ENCODE measurements at regions not wholly inside any gene's neighbourhood (a gene's known extent, or its start where the extent isn't known, plus 50 kb on each side); places are given as distances from the start of the nearest gene placed in this dataset.

DNA sequence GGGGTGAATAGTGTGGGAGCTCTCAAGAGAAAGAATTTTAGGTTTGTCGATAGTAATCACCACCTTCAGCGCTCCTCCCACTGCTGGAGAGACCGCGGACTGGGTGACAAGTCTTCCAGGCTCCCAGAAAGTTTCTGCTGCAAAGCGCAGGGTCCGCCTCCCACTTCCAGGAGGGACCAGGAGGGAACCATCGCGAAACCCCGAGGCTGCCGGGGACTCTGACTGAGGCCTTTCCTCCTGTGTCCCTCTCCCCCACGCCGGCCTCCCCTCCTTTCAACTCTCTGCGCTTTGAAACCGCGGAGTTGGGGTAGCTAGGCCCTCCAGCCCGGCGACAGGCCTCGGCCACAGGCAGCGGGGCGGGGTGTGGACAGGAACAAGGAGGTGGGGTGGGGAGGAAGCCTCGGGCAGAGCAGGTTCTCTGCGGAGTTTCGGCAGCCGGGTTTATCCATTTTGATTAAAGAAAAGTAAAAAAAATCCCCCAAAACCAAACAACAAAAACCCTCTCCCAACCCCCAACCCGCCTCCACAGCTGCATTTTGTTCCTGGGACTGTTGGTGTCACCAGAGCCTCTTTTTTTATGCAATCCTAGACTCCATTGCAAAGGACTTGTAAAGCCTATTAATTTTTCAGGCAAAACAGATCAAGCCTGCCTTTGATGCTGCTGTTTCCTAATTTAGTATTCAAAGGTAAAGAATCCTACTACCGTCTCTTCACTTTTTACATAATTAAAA, 157.2 kb downstream of the TM9SF2 start:
- H3K79me1 ChIP-seq (ENCODE audit: low read depth, low read length), result no peaks in the 10 kb centered on the region
- peak overlapping the region; percentile 92 for H2BK5ac ChIP-seq (ENCODE audit: low read depth, low read length)
- FAIRE-seq (no peak), DNase-seq (ENCODE audit: low read depth in 1 of 2, low spot score in 2 of 2) (peak in 1 of 2 experiments; percentile 78)
- POLR2A ChIA-PET (ENCODE audit: partially characterized antibody), result interaction anchor here (0.6 to 4.0 kb wide), 12 partner anchors 29 to 338 kb away, joined by 3 to 63 read pairs (median 4); no protein-coding TSS in a partner anchor
- H2AFZ ChIP-seq (ENCODE audit: low read length), result no peak overlapping the region
- peak overlapping the region; percentile 99 for H4K91ac ChIP-seq (replicated peaks; ENCODE audit: insufficient read length, low read length)
- H3K23me2 ChIP-seq (ENCODE audit: low read depth, low read length), result no peaks in the 10 kb centered on the region
- H3K9me3 ChIP-seq (ENCODE audit: insufficient read depth in 2 of 2, low read depth in 1 of 2, low read length in 1 of 2), result no peaks in the 10 kb centered on the region
- no peaks in the 10 kb centered on the region for H4K20me1 ChIP-seq (replicated peaks in 1 of 2; ENCODE audit: control insufficient read depth in 1 of 2, insufficient read depth in 2 of 2, low read length in 2 of 2)
- H3K18ac ChIP-seq (ENCODE audit: extremely low read depth, low read length), result peak overlapping the region; percentile 99
- no peak overlapping the region for H2AK5ac ChIP-seq (ENCODE audit: low read depth, low read length)
- H2BK20ac ChIP-seq (ENCODE audit: low read length), result no peak overlapping the region
- H4K8ac ChIP-seq (ENCODE audit: extremely low read depth, insufficient read depth, low read length), result peak overlapping the region; percentile 75; the same call in 1 of the 2 replicates
- peak overlapping the region in 3 of 4 experiments; percentile 19 to 55 (median 49); a peak in 4 of 7 replicates for H3K9ac ChIP-seq (replicated peaks in 1 of 4; ENCODE audit: extremely low read depth in 1 of 4, low read depth in 3 of 4, low read length in 3 of 4)
- H3K4me3 ChIP-seq (ENCODE audit: extremely low read depth in 1 of 4, insufficient read depth in 2 of 4, low read depth in 3 of 4, low read length in 4 of 4), result peak overlapping the region; percentile 21 to 50 (median 31); a peak in 6 of 8 replicates
- H3K4ac ChIP-seq (replicated peaks; ENCODE audit: insufficient read length, low read depth, low read length), result peak overlapping the region; percentile 25
- H3K56ac ChIP-seq (replicated peaks; ENCODE audit: insufficient read length, low read depth, low read length), result peak overlapping the region; percentile 73
- peak overlapping the region; percentile 61 to 77 for H3K4me2 ChIP-seq (ENCODE audit: insufficient read depth in 1 of 2, low read depth in 2 of 2, low read length in 2 of 2)
- WGBS, 2 experiments (ENCODE audit: extremely low coverage in 1 of 2, insufficient coverage in 1 of 2, insufficient read length in 1 of 2, insufficient replicate concordance in 2 of 2, low coverage in 1 of 2, low lambda C conversion rate in 2 of 2, missing lambda C conversion rate in 1 of 2), result 5% methylated on average over 23 of the region's 26 CpGs; no CpG with 5 or more reads in 1 of the 2 experiments
- peaks cover 0 to 11% of the 10 kb centered on the region in 2 experiments; a peak in 1 of 4 replicates for H3K79me2 ChIP-seq (ENCODE audit: control insufficient read depth in 1 of 2, insufficient read depth in 2 of 2, low read length in 2 of 2)
- peak overlapping the region; percentile 98 for H4K5ac ChIP-seq (ENCODE audit: insufficient read length, low read depth, low read length)
- no peak overlapping the region for H2BK15ac ChIP-seq (ENCODE audit: low read length)
- no peaks in the 10 kb centered on the region for H3K36me3 ChIP-seq (ENCODE audit: control insufficient read depth in 2 of 4, insufficient read depth in 4 of 4, low read length in 3 of 4)
- no peak overlapping the region for H3K23ac ChIP-seq (ENCODE audit: insufficient read length)
- H3K14ac ChIP-seq (ENCODE audit: insufficient read length), result no peak overlapping the region
- CTCF ChIA-PET (ENCODE audit: partially characterized antibody), result interaction anchor here (0.7 to 8.3 kb wide), 39 partner anchors 11 to 596 kb away, joined by 3 to 92 read pairs (median 5); no protein-coding TSS in a partner anchor
- peaks cover 18 to 33% (median 26%) of the 10 kb centered on the region in 4 experiments for H3K4me1 ChIP-seq (replicated peaks in 1 of 4; ENCODE audit: control insufficient read depth in 3 of 4, insufficient read depth in 4 of 4, low read length in 3 of 4)
- H3K27me3 ChIP-seq (replicated peaks in 1 of 4; ENCODE audit: control insufficient read depth in 3 of 4, extremely low read depth in 1 of 4, insufficient read depth in 3 of 4, low read length in 3 of 4), result no peaks in the 10 kb centered on the region
- H2BK12ac ChIP-seq (ENCODE audit: low read depth, low read length), result peak overlapping the region; percentile 60
- H2BK120ac ChIP-seq (replicated peaks; ENCODE audit: low read depth, low read length), result peak overlapping the region; percentile 47
- peak overlapping the region; percentile 87; the same call in 1 of the 2 replicates for H3K27ac ChIP-seq (ENCODE audit: low read depth, low read length)
- no peak for TF ChIP-seq ATF2 (IDR thresholded peaks at IDR 0.05; ENCODE audit: low read length)
- TF ChIP-seq EP300 (IDR thresholded peaks at IDR 0.05; ENCODE audit: borderline replicate concordance in 1 of 2, low read depth in 2 of 2, low read length in 2 of 2), result no peak; a peak in 1 of 3 replicates
- TF ChIP-seq CBX8 (IDR thresholded peaks at IDR 0.05; ENCODE audit: borderline replicate concordance, low read depth, low read length), result no peak
- 0 out of 2 replicates have a peak, but pooled peaks have one; percentile 2 for TF ChIP-seq POLR2AphosphoS5 (IDR thresholded peaks at IDR 0.05; ENCODE audit: low read depth, low read length)
- TF ChIP-seq GTF2F1 (IDR thresholded peaks at IDR 0.05; ENCODE audit: borderline replicate concordance, low read depth, low read length), result no peak
- TF ChIP-seq KDM4A (IDR thresholded peaks at IDR 0.05; ENCODE audit: low read depth, low read length, severe bottlenecking), result no peak
- no peak; the same call in 1 of the 2 replicates for TF ChIP-seq CHD2 (IDR thresholded peaks at IDR 0.05; ENCODE audit: low read length)
- TF ChIP-seq CBX5 (IDR thresholded peaks at IDR 0.05; ENCODE audit: low read depth, low read length), result no peak
- no peak for TF ChIP-seq GABPA (IDR thresholded peaks at IDR 0.05; ENCODE audit: borderline replicate concordance, insufficient read depth, low read length)

Data from H1 (cell line).